Epidermal melanocyte (primary cell): ENCODE measurements at regions not wholly inside any gene's neighbourhood (a gene's known extent, or its start where the extent isn't known, plus 50 kb on each side); places are given as distances from the start of the nearest gene placed in this dataset.

Source experiments
- DNase-seq: peaks from one replicate; pipeline ENCODE4 v3.0.0; 2011; ENCODE audit warnings: low spot score; ENCODE audit not compliant: insufficient read length

DNA sequence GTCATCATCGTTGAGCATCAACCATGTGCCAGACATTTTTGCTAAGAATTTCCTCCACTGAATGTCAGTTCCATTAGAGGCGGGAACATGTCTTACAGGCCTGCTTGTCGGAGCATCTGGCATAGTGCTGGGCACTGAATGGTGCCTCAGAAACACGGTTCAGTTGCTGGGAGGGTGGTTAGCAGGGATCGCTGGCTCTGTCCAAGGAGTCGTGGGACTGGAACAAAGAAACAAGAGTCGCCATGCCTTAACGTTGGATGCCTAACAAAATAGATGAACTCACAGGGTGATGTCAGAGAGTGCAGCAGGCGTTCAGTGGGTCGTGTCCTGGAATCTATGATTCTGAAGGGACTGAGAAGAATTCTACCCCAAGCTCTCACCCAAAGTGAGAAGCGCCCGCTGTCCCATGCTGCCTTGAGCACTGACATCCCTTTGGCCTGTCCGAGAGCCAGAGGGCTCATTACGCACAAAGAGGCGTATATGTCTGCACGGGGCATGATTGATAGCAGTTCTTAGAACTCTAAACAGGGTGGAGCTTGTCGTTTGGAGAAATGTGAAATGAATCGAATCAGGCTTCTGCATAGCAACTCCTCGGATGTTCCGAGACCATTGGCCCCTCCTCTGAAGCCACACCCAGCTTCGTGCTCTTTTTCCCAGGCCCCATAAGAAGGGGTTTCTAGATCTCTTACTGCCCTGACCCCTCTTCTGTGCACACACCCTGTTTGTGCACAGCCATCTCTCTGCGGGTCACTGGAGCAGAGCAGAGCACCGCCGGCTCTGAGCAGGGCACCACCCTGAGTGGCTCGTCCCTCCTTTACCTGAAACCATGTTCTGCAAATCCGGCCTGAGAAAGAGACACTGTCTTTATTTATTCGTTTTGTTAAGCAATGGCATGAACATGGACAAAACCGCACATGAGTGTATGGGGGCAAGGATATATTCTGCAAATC, 113.1 kb upstream of the B3GAT1 start:
- no peak for DNase-seq

DNA sequence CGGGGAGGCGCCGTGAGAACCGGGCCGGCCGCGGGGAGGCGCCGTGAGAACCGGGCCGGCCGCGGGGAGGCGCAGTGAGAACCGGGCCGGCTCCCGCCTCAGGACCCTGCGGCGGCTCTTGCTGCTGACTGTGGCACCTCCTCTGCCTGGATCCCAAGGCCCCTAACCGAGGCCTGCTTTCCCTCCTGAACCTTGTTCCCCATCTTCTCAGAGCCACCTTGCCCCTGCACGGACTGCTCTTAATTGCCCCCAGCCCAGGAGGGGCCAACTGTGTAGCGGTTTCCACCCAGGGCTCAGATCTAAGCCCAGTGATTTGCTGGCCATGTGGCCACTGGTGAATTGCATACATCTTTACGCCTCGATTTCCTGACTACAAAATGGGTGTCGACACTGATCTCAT, 112.2 kb upstream of the B3GAT1 start:
- no peak for DNase-seq

GRCh38 chr11:134522782-134523570, 110.9 kb upstream of the B3GAT1 start:
- DNase-seq = no peak

GRCh38 chr11:134521452-134522289, 109.6 kb upstream of the B3GAT1 start:
- DNase-seq = no peak

DNA sequence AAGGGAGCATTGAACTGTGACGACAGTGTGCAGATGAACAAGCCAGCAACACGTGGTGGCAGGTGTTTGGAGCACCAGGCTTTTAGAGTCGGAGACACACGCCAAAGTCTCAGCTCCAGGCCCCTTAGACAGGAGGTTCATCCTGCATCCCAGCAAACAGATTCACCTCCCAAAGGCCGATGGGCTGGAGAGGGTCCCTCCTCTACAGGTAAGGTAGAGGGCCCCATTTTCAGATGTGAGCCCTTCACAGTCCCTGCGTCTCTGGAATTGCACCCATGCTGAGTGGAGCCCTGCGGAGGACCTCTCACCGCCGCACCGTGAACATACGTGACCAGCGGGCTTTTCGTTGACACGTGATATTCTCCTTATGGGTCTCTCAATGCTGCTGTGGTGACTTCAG, 109.0 kb upstream of the B3GAT1 start:
- no peak for DNase-seq

GRCh38 chr11:134519788-134520187, 107.7 kb upstream of the B3GAT1 start:
- no peak for DNase-seq

DNA sequence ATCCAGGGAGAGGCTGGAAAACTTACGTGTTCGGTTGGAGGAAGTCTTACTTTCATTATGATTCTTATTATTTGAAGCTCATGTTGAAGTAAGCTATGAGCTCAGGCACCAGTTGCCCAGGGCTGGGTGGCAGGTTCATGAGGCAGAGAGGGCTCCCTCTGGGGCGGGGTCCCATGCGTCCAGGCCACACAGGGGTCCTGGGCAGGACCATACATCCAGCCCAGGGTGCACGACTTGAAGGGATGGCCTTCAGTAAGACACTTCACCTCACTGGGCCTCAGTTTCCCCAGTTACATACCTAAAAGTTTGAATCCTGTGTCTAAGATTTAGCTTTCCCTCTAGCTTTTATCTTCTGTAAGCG, 107.3 kb upstream of the B3GAT1 start:
- DNase-seq = no peak

GRCh38 chr11:134518616-134519389, 106.8 kb upstream of the B3GAT1 start:
- DNase-seq = no peak

GRCh38 chr11:134517621-134518293, 105.7 kb upstream of the B3GAT1 start:
- DNase-seq = no peak

GRCh38 chr11:134517115-134517514, 105.1 kb upstream of the B3GAT1 start:
- no peak for DNase-seq

DNA sequence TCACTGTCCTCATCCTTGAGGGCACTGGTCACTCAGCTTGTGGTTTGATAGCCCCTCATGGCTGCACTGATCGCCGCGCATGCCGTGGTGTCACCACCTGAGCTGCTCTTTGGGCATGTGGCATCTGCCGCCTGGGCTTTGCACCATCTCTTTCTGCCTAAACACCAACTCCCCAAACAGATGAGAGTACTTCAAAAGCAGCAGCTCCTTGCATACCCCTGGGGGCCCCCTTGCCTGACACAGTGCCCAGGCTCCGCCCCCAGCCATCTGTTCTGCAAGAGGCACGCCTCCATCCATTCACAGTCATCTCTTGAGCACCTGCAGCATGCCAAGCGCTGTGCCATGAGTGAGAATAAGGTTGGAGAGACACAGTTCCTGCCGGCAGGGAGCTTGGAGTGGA, 104.5 kb upstream of the B3GAT1 start:
- no peak for DNase-seq

- no peak for DNase-seq
Measured at GRCh38 chr11:134515081-134515960, 103.3 kb upstream of the B3GAT1 start.

- DNase-seq = no peak
Measured at GRCh38 chr11:134514354-134514951, 102.4 kb upstream of the B3GAT1 start.

GRCh38 chr11:134513585-134514120, 101.6 kb upstream of the B3GAT1 start:
- DNase-seq = no peak

GRCh38 chr11:134512571-134513538, 100.8 kb upstream of the B3GAT1 start:
- DNase-seq = no peak

DNA sequence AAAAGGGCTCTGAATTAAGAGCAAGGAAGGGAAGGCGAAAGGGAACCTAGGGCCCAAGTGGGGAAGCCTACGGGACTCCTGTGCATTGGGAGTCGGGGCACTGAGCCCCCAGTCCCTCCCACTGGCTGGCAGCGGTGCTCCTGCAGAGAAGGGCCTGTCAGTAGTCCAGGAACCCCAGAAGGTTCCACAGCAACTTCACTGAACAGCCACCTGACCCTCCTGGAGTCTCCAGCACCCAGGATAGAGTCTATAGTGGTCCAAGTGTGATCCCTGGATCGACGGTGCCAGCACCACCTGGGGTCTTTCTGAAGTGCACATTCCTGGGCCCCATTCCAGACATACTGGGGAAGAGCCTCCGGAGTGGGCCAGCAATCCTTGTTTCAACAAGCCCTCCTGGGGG, 100.0 kb upstream of the B3GAT1 start:
- no peak for DNase-seq

- DNase-seq = no peak
Measured at GRCh38 chr11:134511255-134511654, 99.2 kb upstream of the B3GAT1 start.
